HG02981 (cell line): ENCODE measurements at regions not wholly inside any gene's neighbourhood (a gene's known extent, or its start where the extent isn't known, plus 50 kb on each side); places are given as distances from the start of the nearest gene placed in this dataset.
"Not testable (repeated sequence)": the region's sequence is repeated elsewhere in the genome, so short reads cannot be mapped to it uniquely, and the experiment has no call there.

Experiments used
- ATAC-seq: cut with Tn5 transposase; IDR thresholded peaks from one replicate; pipeline ENCODE4 v1.9.1; 2021; ENCODE audit warnings: mild to moderate bottlenecking, moderate library complexity; ENCODE audit not compliant: unreplicated experiment

DNA sequence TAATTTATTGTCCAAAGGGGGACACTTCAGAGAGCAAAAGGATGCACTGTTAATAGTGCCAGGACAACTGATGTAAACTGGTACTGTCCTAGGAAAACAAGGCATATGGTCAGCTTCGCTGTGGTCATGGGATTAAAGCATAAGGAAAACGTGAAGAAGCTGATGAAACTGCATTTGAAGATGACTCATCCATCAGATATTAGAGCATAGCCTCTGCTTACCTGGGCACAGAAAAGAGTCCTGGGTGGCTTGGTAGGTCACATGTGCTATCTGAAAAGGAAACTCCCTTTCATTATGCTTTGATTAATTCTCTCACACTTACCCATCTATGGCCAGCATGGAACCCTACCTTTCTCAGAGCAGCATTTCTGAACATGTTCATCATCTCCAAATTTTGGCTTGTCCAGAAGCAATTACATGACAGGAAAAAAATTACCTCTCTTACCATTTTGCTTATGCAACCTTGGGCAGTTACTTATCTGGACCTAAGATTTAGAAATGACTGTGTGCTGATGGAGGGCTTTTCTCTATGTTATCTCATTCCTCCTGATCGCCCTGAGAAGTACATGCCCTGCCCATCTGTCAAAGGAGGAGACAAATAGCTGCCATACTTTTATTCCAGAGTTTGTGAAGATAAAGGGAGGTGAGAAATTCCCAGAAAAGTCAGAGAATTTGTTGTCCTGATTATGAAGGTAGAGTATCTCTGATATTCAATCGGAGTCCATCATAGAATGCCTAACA is 275.3 kb upstream of the SLC14A2 start:
- ATAC-seq, result no peak

DNA sequence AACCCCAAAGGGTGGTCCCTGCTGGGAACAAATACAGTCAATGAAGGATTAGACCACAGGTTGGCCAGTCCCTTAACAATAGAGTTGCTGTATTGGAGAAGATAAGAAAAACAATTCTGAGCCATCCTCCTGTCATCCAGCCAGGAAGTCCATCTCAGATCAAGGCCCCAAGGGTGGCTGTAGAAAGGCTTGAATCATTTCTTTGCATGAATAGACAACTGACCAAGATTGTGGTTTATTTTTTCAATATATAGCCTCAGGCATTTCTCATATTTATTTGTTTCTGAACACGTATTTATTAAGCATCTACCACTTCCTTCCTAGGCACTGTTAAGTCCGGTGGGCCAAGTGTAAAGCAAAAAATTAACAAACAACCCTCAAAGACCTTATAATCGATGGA is 274.4 kb upstream of the SLC14A2 start:
- no peak for ATAC-seq

- ATAC-seq, result no peak
Measured at GRCh38 chr18:45341454-45341853, 273.8 kb upstream of the SLC14A2 start.

DNA sequence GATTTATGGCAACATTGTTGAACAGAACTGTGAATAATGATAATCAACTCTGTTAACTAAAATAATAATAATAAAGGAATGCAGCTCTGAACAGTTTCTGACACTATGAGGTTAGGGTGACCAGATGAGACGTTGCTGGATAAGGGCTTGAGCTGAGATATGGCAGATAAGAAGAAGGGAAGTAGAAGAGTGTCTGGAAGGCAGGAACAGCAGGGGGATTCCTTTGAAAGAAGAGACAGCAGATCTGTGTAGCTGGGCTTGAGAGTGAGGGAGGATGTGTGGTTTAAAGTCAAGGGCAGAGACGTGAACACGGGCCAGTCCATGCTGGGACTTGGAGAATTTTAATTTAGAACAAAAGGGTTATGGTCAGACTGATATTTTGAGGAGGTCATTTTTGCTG is 273.1 kb upstream of the SLC14A2 start:
- ATAC-seq, result no peak

GRCh38 chr18:45342653-45343052 is 272.6 kb upstream of the SLC14A2 start:
- ATAC-seq, result no peak

- ATAC-seq, result no peak
Measured at GRCh38 chr18:45343365-45343764, 271.9 kb upstream of the SLC14A2 start.

DNA sequence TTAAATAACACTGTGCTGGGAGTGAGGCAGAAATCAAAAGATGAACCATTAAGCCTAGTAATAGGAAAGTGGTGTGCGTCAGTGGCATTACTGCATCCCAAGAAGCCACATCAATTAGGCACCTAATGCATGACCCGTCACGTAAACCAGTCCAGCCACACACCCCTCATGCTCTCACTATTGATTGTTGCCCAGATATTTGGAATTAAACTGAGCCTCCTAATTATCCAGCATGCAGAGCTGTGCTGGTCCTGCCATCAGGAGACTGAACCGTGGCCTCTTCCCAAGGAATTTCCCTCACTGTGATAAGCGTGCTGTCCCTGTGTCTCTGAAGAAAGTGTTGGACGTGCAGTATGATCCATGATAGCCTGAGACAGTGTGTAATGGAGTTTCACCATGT is 270.6 kb upstream of the SLC14A2 start:
- not testable (repeated sequence) for ATAC-seq

- ATAC-seq, result no peak
Measured at GRCh38 chr18:45349019-45349418, 266.3 kb upstream of the SLC14A2 start.

DNA sequence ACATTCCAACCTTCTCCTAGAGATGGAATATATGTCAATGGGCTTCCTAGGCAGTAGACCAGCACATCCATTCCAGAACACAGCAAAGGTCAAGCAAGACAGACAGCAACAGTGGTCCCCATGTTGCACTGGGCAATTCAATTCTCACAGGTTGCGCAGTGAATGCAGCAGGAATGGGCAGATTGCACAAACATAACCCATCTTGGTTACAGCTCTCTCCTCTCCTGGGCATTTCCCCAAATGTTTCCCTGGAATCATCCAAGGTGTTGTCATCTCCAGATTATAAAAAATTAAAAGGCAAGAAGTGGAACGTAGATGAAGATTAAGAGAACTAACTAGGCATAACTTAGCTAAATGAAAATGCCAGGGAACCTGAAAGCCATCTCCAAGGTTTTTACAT is 265.8 kb upstream of the SLC14A2 start:
- no peak for ATAC-seq

GRCh38 chr18:45350404-45351156 is 264.7 kb upstream of the SLC14A2 start:
- no peak for ATAC-seq

GRCh38 chr18:45352874-45353273 is 262.4 kb upstream of the SLC14A2 start:
- ATAC-seq, result no peak

DNA sequence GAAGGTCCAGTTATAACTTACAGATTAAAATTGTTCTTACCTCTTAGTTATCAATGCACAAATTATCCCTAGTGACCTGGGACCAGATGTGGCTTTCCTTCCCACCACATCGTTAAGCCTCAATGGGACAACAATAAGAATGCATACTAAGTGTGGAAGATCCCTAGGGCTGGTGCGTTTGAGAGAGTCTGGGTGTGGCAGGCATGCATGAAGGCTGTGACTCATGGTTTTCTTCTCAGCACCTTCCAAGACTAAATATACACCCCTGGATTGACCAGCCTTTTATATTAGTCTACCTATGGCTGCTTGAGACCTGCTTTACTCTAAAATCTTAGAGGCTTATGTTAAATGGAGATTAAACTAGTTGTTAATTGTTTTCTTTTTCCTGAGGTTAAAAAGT is 261.7 kb upstream of the SLC14A2 start:
- ATAC-seq, result no peak

DNA sequence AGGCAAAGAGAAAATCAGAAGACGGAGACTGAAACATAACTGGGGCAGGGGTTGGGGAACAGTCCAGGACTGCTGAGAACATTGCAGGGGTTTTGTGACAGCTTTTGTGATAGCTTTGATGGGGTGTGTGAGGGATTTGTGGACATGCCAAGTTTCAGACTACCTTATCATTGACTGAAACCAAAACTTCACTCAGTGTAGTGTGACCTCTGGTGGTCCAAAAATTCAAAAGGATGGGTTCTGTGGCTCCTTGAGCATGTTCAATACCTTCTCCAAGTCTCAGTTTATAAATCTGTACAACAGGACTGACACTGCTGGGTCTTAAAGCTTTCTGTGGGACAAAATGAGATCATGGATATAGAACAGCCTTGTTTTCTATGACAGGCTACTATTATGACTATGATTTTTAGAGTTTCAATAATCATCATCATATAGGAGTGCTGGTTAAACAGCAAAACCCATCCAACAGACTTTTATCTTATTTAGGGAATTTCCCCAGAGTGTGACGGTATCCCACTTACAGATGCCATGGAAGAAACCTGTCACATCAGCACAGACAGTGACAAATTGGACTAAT is 259.2 kb upstream of the SLC14A2 start:
- no peak for ATAC-seq

- no peak for ATAC-seq
Measured at GRCh38 chr18:45357686-45358470, 257.4 kb upstream of the SLC14A2 start.

GRCh38 chr18:45359275-45360009 is 255.8 kb upstream of the SLC14A2 start:
- ATAC-seq, result no peak

DNA sequence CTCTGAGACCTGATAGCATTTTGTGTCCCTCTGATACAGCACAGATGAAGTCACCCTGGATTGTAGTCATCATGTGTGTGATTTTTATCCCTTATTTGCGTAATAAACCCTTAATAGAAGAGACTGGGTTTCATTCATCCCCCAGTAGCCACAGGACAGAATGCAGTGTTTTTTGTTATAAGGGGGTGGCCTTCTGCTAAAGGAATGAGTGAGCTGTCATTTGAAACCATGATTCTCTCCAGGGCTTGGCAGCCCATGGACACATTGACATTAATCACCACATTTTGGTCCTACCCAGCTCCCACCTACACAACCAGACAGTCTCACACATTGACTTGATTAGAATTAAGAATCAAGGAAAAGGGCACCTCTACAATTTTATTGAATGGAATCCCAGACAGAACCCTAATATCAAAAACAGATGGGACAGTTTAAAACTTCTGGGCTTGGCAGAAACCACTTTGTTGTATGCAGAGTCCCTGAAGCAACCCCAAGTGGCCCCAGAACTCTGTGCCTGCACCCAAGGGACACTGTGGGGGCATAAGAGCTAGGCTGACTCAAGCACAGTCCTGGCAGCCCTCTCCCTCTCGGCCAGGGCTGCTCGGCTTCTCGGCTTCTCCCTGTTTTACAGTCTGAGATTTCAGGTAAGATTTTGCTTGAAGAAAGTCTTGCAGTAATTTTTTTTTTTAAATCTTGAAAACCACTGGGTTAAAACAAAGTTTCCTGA is 254.0 kb upstream of the SLC14A2 start:
- no peak for ATAC-seq

- no peak for ATAC-seq
Measured at GRCh38 chr18:45363196-45363595, 252.1 kb upstream of the SLC14A2 start.

GRCh38 chr18:45365835-45366234 is 249.4 kb upstream of the SLC14A2 start:
- no peak for ATAC-seq

DNA sequence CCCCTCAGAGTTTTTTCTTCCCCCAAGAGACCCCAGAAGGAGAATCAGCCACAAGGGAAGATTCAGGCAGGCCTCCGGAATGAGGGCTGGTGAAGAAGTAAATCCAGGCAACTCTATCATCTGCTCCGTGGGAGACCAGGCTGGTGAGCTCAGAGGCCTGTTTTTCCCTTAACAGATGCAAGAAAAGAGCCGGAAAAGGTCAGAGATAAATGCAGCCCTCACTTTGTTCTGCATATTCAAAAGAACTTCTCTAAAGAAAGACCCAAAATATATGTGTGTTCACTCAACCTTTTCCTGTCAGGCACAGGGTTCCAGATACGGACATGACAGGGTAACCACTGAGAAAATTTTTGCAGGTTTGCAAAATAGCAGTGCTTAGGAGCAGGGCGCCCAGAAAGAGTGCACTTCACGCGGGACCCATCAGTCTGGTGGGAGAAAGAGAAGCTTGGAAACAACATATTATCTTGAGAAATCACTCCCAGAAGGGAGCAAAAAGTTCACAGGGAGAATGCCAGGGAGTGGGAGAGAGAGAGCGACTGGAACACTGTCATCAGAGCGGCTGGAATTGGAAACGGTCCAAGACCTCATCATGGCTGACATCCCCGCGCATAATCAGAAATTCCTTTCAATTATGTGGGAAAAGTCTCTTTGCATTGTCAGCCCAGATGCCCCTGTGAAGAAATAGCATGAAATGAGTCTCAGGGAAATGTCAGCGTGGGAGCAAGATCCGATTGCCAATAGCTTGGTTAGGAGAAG is 244.8 kb upstream of the SLC14A2 start:
- ATAC-seq, result no peak
